Endodermal cell (in vitro differentiated cells): ENCODE measurements at regions not wholly inside any gene's neighbourhood (a gene's known extent, or its start where the extent isn't known, plus 50 kb on each side); places are given as distances from the start of the nearest gene placed in this dataset.

Source experiments
- DNase-seq: peaks from one replicate; pipeline ENCODE4 v3.0.0-alpha.2; 2017
- H3K27ac ChIP-seq: 2 replicates; pipeline ENCODE4 v1.5.1; 2013; ENCODE audit warnings: mild to moderate bottlenecking, low read depth, low read length, moderate library complexity
- H3K27me3 ChIP-seq: 2 replicates; pipeline ENCODE4 v1.6.1; 2013; ENCODE audit warnings: mild to moderate bottlenecking, low read length, moderate library complexity; ENCODE audit not compliant: insufficient read depth, control insufficient read depth, poor library complexity, severe bottlenecking
- H3K36me3 ChIP-seq: 2 replicates; pipeline ENCODE4 v1.7.0; 2013; ENCODE audit warnings: mild to moderate bottlenecking, low read length, moderate library complexity; ENCODE audit not compliant: control insufficient read depth, insufficient read depth
- H3K4me1 ChIP-seq: one replicate; pipeline ENCODE4 v1.7.0; 2013; ENCODE audit warnings: low read length; ENCODE audit not compliant: control insufficient read depth, insufficient read depth
- H3K4me3 ChIP-seq: 2 replicates; pipeline ENCODE4 v1.5.1; 2013; ENCODE audit warnings: mild to moderate bottlenecking, low read length, moderate library complexity
- H3K9ac ChIP-seq: 2 replicates; pipeline ENCODE4 v1.6.1; 2013; ENCODE audit warnings: mild to moderate bottlenecking, low read length, moderate library complexity; ENCODE audit not compliant: poor library complexity, severe bottlenecking; ENCODE audit errors: extremely low read depth
- H3K9me3 ChIP-seq: 2 replicates; pipeline ENCODE4 v1.6.1; 2013; ENCODE audit warnings: mild to moderate bottlenecking, low read length, moderate library complexity; ENCODE audit not compliant: control insufficient read depth
- H3K27ac Mint-ChIP-seq: 2 replicates; pipeline ENCODE4 v1.8.0; 2020; ENCODE audit warnings: mixed read lengths
- H3K27me3 Mint-ChIP-seq: 2 replicates; pipeline ENCODE4 v1.8.0; 2021; ENCODE audit warnings: mild to moderate bottlenecking, mixed read lengths; ENCODE audit not compliant: insufficient read depth
- H3K36me3 Mint-ChIP-seq: 2 replicates; pipeline ENCODE4 v1.8.0; 2020; ENCODE audit warnings: low read depth, mixed read lengths
- H3K4me1 Mint-ChIP-seq: 2 replicates; pipeline ENCODE4 v1.8.0; 2020; ENCODE audit warnings: mixed read lengths
- H3K4me3 Mint-ChIP-seq: 2 replicates; pipeline ENCODE4 v1.8.0; 2020; ENCODE audit warnings: mild to moderate bottlenecking, moderate library complexity, mixed read lengths
- H3K9me3 Mint-ChIP-seq: 2 replicates; pipeline ENCODE4 v1.8.0; 2020; ENCODE audit warnings: mild to moderate bottlenecking, mixed read lengths
- WGBS, 2 experiments: methylation state at CpG; one replicate each; pipeline versions ENCODE4 v1.1.5 to v1.1.7; 2013; ENCODE audit warnings: missing lambda C conversion rate in 2 of 2, mixed read lengths in 1 of 2; ENCODE audit not compliant: insufficient coverage in 1 of 2, insufficient read length in 1 of 2; 5-methylcytosine and 5-hydroxymethylcytosine counted together
- TF ChIP-seq, protein P1 (sequence below): fragments of 200-600 bp; sonication (generic); conservative IDR thresholded peaks from 2 replicates; pipeline ENCODE4 v1.5.0; 2021; ENCODE audit warnings: antibody characterized with exemption, mild to moderate bottlenecking

- peaks cover 7% of the 10 kb centered on the region for H3K4me1 Mint-ChIP-seq
- peaks cover 2% of the 10 kb centered on the region for H3K36me3 Mint-ChIP-seq
- TF ChIP-seq, protein P1, sequence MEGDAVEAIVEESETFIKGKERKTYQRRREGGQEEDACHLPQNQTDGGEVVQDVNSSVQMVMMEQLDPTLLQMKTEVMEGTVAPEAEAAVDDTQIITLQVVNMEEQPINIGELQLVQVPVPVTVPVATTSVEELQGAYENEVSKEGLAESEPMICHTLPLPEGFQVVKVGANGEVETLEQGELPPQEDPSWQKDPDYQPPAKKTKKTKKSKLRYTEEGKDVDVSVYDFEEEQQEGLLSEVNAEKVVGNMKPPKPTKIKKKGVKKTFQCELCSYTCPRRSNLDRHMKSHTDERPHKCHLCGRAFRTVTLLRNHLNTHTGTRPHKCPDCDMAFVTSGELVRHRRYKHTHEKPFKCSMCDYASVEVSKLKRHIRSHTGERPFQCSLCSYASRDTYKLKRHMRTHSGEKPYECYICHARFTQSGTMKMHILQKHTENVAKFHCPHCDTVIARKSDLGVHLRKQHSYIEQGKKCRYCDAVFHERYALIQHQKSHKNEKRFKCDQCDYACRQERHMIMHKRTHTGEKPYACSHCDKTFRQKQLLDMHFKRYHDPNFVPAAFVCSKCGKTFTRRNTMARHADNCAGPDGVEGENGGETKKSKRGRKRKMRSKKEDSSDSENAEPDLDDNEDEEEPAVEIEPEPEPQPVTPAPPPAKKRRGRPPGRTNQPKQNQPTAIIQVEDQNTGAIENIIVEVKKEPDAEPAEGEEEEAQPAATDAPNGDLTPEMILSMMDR, result no peak
- Histone ChIP-seq H3K27me3 (no peaks in the 10 kb centered on the region), H3K27ac (no peak overlapping the region), H3K36me3 (no peaks in the 10 kb centered on the region), H3K4me1 (no peaks in the 10 kb centered on the region), H3K4me3 (no peak overlapping the region), H3K9me3 (peaks cover 7% of the 10 kb centered on the region), H3K9ac (no peak overlapping the region)
- H3K4me3 Mint-ChIP-seq, result no peak overlapping the region
- WGBS, 2 experiments, result 88% methylated on average over 1 of the region's 1 CpG; no CpG with 5 or more reads in 1 of the 2 experiments
- H3K9me3 Mint-ChIP-seq, result peaks cover 8% of the 10 kb centered on the region
- peaks cover 3% of the 10 kb centered on the region for H3K27me3 Mint-ChIP-seq
- DNase-seq, result no peak
- no peak overlapping the region for H3K27ac Mint-ChIP-seq
Observed at GRCh38 chr3:39626198-39626597, 158.7 kb downstream of the MOBP start.

- H3K9me3 ChIP-seq, result peaks cover 7% of the 10 kb centered on the region
- no peaks in the 10 kb centered on the region for H3K27me3 ChIP-seq
- Mint-ChIP-seq H3K9me3 (peaks cover 17% of the 10 kb centered on the region), H3K4me1 (peaks cover 9% of the 10 kb centered on the region), H3K36me3 (no peaks in the 10 kb centered on the region), H3K27me3 (peaks cover 3% of the 10 kb centered on the region), H3K27ac (no peak overlapping the region), H3K4me3 (no peak overlapping the region)
- no peak for DNase-seq
- H3K4me3 ChIP-seq, result no peak overlapping the region
- 83 to 92% methylated on average over 4 to 5 of the region's 5 CpGs for WGBS, 2 experiments
- H3K36me3 ChIP-seq, result no peaks in the 10 kb centered on the region
- H3K4me1 ChIP-seq, result no peaks in the 10 kb centered on the region
- TF ChIP-seq, protein P1, result no peak
- H3K27ac ChIP-seq, result no peak overlapping the region
- no peak overlapping the region for H3K9ac ChIP-seq
Observed at GRCh38 chr3:39631136-39631535, 163.7 kb downstream of the MOBP start.

GRCh38 chr3:39637807-39638206 is 170.3 kb downstream of the MOBP start:
- WGBS, 2 experiments, result 93% methylated on average over 1 of the region's 1 CpG; no CpG with 5 or more reads in 1 of the 2 experiments
- Mint-ChIP-seq H3K36me3 (no peaks in the 10 kb centered on the region), H3K4me3 (no peak overlapping the region), H3K9me3 (peaks cover 9% of the 10 kb centered on the region), H3K4me1 (no peaks in the 10 kb centered on the region), H3K27ac (no peak overlapping the region), H3K27me3 (peaks cover 3% of the 10 kb centered on the region)
- no peak overlapping the region for H3K27ac ChIP-seq
- no peak for DNase-seq
- H3K27me3 ChIP-seq, result no peaks in the 10 kb centered on the region
- no peaks in the 10 kb centered on the region for H3K4me1 ChIP-seq
- TF ChIP-seq, protein P1, result peak; percentile 61
- no peak overlapping the region for H3K4me3 ChIP-seq
- no peaks in the 10 kb centered on the region for H3K9me3 ChIP-seq
- H3K9ac ChIP-seq, result no peak overlapping the region
- H3K36me3 ChIP-seq, result no peaks in the 10 kb centered on the region
